ENCODE measurements at regions not wholly inside any gene's neighbourhood (a gene's known extent, or its start where the extent isn't known, plus 50 kb on each side); places are given as distances from the start of the nearest gene placed in this dataset.

GRCh38 chr9:95819636-95820035, 55.9 kb upstream of the ERCC6L2 start:
- TF ChIP-seq CTCF (conservative IDR thresholded peaks at IDR 0.05; ENCODE audit: low read depth in 2 of 2) (no peak), REST (IDR thresholded peaks at IDR 0.05; ENCODE audit: unreplicated experiment) (no peak), POLR2AphosphoS5 (IDR thresholded peaks at IDR 0.05; ENCODE audit: low read depth) (no peak), EZH2 (IDR thresholded peaks at IDR 0.05; ENCODE audit: low read depth, unreplicated experiment) (no peak)

Measured in GM23338 (cell line).